SKM-1 treated with dmso at 0.1 percent for 144 hours (cell line): ENCODE measurements at regions not wholly inside any gene's neighbourhood (a gene's known extent, or its start where the extent isn't known, plus 50 kb on each side); places are given as distances from the start of the nearest gene placed in this dataset.

Source experiments
- DNase-seq: peaks from one replicate; lab custom pipeline; 2025; ENCODE audit not compliant: unreplicated experiment; lab: John Stamatoyannopoulos, UW

DNA sequence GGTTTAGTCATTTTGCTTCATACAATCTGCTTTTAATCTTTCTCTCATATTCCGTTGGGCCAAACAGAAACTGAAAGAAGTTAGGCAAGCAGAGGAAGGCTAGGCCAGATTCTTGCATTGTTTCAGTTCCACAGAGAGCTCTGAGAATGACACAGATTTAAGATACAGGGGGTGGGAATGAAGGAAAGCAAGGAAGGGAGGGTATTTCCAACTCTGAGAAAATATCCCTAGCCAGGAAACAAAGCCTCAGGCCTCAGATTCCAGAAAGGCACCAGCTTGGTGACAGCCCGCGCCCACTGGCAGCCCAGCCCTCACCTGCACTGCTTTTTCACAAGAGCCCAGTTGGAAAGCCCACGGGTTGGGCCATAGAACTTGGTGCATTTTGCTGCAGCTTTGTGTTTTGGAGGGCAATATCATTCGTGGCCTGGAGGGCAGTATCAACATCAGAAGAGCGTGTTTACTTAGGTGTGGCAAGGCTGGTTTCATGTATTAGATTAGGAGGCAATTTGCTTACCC, 63.5 kb downstream of the ENC1 start:
- DNase-seq, result no peak

DNA sequence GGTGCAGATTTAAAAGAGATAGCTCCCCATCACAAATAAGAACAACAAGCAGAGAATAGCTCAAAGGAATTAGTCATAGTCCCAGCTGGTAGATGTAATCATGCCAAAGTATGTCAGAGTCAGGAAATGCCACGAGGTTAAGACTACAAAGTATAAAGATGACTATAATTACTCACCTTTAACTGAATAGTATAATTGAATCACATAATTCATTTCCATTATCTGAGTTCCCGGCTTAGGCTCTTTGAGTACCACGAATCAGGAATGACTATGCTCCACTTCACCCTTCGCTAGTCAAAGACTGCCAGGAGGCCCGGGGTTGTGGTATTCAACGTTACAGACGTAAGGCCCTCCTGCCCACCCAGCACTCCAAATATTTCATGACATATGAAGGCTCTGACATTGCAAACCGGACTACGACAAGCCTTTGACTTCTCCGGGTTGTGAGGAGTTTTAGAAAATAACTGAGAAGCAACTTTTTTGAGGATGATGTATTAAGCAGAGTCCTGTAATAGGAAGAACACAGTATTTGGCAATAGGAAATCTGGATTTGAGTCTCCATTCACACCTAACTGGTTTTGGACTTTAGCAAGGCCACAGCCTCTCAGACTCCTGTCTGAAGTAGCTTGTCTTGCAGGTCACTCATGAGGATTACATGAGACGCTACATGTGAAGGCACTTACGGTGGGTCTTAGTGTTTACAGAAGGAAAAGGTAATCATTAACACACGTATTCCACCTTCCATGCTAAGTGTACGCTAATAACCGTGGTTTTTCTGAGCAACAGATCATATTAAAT, 64.6 kb downstream of the ENC1 start:
- DNase-seq, result no peak

DNA sequence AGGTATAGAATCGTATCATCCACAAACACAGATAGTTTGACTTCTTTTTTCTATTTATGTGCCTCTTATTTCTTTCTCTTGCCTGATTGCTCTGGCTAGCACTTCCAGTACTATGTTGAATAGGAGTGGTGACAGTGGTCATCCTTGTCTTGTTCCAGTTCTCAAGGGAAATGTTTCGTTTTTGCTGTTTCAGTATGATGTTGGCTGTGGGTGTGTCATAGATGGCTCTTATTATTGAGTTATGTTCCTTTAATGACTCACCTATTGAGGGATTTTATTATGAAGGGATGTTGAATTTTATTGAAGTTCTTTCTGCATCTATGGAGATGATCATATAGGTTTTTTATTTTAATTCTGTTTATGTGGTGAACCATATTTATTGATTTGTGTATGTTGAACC, 70.3 kb downstream of the ENC1 start:
- DNase-seq, result no peak

DNA sequence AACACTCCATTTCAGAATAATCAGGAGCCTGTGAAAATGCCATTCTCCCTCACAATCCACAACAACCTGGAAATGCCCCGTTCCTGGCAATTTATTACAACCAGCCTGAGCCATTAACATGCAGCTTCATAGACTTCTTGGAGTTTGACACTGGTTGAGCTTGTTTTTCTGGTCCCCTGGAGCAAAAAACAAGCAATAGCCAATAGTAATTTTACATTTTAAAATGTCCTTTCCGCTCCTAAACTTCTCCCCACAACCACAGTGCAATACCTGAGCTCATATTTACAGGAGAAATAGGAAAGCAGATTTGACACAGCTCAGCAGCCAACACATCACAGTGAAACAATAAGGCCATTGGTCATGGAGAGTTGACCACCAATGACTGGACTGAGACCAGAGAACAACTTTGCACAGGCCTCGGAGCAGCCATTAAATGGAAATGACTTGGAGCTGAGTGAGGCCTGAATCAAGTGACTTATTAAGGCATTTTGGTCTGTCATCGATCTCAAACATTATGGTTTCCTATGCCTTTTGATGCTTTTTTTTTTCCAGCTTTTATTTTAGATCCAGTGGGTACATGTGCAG, 73.0 kb downstream of the ENC1 start:
- no peak for DNase-seq

DNA sequence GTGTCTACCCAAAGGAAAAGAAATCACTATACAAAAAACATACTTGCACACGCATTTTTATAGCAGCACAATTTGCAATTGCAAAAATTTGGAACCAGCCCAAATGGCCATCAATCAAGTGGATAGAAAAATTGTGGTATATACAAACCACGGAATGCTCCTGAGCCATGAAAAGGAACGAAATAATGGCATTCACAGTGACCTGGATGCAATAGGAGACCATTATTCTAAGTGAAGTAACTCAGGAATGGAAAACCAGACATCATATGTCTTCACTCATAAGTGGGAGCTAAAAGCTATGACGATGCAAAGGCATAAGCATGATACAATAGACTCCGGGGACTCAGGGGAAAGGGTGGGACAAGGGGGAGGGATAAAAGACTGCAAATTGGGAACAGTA, 78.4 kb downstream of the ENC1 start:
- DNase-seq, result no peak

DNA sequence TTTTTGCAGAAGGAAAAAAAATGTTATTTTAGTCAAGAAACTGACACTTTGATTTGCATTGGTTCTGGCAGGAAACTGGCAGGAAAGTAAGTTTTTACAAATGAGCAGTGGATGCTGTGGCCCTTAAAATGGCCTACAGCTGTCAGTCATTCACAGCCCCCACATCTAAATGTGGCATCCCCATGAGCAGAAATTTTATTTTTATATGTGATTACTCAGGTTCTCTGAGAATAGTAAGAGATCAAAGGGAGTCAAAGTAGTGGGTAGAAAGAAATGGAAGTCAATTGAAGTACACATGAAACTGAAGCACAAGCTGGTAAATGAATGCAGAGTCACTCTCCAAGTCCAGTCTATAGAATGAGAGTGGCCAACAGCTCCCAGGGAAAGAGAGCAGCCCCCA, 80.3 kb downstream of the ENC1 start:
- DNase-seq, result no peak

DNA sequence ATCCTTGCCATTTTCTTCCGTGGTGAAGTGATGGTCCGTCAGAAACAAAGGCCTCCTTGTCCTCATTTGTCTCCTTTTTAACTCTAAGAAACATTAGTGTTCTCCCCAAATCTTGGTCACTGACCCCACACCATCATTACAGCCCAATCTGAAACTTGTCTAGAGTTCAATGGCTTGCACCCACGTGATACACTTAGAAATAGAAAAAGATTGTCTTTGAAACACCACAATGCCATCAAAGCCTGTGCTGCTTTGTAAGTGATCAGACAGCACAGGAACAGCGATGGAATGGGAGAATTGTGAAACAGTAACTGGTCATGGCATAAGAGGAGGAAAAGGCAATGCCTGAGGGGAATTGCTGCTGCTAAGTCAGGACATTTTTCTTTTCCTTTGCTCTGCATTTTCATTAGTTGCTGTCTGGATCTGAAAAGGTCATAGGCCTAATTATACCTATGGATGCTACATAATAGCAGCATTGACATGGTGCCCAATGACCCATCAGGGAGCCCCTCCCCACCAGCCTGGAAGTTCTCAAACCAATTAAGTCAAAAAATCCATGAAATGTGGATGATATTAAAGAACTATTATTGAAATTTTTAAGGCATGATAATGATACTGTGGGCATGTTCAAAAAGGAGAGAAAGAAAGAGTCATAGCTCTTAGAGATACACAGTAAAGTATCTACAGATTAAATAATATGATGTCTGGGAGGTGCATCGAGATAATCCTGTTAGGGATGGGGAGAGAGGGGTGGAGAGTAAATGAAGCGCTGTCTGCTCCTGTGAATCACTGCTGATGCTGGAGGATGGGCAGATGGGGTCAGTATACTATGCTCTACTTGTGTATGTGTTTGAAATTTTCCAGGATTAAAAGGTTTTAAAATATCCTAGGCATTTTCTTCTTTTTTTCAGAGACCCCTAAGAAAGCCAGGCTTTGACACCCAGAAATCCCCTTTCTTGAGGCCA, 83.6 kb downstream of the ENC1 start:
- no peak for DNase-seq

DNA sequence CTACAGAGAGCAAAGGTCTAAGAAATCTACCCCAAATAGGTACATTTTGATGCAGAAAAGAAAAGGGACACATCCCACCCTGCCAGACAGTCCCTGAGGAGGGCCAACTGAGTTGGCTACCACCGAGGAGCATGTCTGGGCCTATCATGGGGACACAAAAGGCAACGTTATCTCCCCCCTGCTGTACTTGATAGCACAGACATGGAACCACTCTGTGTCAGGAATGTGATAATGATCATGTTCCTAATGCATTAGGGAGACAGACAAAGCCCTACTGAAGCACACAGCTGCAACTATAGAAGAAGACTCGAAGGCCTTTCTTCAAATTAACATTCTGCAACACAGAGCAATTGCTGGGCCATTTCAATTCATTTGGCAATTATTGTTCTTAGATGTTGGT, 84.5 kb downstream of the ENC1 start:
- no peak for DNase-seq

DNA sequence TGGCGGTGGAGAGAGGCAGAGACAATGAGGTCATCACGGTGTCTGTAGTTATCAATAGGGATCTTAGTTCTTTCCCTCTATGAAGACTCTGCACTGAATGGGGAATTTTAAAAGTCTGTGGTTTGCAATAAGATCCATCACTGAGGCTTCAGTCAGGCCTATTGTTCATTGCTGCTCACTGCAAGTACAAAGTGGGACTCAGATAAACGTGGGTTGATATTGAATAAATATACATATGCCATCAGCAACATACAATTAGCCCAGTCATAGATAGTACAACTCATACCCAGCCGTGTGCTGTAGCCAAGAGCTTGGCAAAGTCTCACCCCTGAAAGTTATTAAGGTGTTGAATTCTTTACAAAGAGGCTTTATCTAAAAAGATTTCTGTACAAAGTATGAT, 88.4 kb downstream of the ENC1 start:
- DNase-seq, result no peak

DNA sequence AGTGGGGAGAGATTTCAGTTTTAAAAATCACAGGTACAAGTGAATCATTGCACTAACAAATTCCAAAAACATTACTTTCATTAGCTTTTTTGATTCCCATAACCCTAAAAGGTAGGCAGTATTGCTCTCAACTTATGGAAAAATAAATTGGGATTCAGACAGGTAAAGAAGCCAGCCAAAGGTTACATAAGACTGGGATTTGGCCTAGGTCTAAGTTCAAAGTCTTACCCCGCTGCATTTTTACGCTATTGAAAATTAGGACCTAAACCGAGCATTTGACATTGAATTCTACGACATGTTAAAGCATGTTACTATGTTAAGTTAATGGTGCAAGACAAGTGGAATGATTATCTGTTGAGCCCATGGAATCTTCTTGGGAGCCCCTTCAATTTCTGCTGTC, 89.6 kb downstream of the ENC1 start:
- DNase-seq, result no peak

DNA sequence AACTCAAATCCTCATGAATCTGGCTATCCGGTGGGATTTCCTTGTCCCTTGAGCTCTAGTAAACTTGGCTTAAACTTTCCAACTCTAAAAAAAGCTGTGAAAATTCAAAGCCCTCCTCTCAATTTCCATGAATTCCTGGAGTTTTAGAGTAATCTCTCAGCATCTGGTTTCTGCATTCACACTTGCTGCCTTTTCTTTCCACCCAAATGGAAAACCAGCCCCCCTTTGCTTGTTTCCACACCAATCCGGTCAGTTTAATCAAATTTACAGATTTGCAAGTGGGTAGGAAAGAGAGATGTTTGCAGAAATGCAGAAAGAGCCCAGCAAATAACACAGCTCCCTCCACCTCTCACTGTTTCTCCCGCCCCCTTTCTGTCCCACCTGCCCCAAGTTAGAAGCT, 91.1 kb downstream of the ENC1 start:
- DNase-seq, result no peak

DNA sequence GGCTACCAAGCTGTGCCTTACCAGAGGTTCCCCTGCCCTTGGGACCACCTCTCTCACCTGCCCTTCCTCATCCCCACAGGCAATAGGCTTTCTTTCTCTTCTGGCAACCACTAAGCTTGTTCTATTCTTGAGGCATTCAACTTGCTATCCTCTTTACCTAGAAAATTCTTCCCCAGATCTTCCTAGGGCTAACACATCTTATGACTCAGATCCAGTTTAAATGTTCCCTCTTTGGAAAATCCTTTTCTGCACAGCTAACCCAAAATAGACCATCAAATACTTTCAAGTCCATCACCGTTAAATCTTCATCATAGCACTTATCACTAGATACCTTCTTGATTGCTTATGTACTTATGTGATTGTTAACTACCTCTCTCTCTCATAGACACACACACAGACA, 93.7 kb downstream of the ENC1 start:
- DNase-seq, result no peak

DNA sequence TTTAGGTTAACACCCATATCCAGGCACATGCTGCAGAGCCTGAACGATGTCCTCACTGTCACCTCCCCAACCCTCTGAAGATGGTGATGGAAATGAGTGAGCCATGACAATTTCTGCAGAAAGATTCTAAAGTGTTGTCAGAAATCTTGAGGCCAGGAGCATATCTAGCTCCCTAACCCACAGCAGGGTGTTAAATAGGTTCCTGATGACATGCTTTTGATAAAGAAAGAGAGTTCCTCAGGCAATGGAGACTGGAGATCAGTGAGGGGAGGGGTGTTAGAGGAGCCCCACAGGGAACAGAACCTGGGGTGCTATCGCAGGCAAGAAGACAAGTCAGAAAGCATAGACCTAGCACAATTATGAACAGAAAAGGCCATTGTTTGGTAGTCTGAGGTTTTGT, 95.7 kb downstream of the ENC1 start:
- DNase-seq, result no peak

DNA sequence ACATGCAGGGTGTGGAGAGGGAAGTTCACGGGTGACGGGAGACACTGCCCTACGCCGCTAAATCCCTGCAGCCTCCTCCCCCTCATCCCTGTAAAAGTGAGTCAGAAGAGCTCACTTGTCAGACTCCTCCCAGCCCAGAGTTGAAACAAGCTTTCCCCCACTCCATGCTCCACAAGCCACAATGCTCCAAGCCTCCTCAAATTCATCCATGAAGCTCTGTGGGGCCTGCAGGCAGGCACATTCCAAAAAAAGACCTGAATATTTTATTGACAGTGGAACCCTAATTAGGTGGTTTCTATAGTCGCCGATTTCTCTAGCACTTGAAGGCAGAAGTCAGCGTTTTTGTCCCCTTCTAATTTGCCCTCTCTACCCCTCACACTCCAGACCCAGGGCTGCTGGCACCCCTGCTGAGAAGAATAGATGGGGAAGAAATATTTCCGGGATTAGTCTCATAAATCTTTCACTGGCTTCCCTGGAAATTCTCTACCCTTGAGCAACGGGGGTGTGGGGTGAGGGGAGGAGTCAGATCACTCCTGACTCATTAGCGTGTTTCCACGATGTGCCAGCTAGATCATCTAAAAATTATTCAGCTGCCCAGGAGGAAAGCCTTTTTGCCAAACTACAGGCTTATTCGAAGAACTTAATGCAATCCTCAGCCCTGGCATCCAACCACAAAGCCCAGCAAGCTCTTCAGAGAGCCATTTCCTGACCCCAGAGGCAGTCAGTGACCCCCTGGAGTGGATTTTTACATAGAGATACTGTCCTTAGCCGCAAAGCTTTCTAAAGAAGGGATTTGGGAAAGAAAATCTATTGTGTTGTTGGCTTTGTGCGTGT, 97.1 kb downstream of the ENC1 start:
- DNase-seq, result no peak

DNA sequence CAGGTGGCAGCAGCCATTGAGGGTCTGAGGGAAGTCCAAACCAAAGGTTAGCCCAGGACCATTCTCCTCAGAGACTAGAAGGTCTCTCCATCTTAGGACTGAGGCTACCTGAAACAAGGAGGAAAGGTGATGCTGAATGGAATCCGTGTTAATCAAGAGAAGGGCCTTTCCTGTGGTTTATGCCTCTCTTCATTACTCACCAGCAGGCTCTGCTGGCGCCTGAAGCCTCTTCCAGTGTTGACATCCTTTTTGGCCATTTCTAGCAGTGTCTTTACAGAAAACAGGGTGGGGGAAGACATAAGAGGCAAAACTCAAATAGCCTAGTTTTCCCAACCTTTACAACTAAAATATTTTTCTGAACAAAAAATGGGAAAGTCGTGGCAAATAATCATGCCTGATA, 98.0 kb downstream of the ENC1 start:
- DNase-seq, result no peak

DNA sequence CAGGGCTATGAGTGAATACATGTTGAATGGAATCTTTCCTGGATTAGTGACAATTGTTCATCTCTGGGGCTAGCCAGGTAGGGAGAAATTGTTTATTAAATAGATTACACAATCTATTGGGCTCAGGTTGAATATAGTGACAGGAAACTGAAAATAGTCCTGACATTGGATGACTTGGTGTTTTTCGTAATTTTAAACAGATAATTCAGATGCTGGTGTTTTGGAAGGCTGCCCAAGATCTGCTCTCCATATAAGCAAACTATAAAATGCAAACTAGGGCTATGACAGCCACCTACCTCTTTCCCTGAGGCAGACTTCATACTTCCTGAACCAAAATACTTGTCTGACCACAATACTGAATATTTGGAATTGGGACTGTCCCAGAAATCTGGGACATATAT, 99.1 kb downstream of the ENC1 start:
- no peak for DNase-seq

DNA sequence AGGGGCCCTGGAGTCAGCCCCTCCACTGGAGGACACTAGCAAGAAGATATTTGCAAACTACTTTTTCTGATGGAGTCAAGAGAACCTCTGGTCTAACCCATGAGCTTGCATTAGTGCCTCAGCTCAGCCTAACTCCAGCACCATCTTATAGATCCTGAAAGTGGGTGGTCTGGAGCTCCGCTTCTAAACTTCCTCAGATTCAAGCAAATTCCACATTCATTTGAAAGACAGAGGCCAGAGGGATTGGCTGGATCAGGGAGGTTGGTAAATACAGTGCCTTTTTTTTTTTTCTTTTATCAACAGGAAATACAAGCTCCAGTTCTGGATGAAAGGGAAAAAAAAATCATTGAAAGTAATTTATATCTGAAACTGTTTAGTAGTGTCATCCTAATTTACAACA, 99.9 kb downstream of the ENC1 start:
- DNase-seq, result no peak

DNA sequence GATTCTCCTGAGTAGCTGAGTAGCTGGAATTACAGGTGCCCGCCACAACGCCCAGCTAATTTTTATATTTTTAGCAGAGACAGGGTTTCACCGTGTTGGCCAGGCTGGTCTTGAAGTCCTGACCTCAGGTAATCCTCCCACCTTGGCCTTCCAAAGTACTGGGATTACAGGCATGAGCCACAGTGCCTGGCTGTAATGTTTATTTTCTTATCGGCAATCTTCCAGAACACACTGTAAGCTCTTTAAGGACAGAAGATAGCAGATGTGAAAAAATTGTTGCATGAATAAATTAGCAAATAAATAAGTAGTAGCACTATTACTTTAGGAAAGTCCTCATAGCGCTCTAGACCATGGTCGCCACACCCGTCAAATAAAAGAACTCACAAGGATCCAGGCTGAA, 100.5 kb downstream of the ENC1 start:
- DNase-seq, result no peak

DNA sequence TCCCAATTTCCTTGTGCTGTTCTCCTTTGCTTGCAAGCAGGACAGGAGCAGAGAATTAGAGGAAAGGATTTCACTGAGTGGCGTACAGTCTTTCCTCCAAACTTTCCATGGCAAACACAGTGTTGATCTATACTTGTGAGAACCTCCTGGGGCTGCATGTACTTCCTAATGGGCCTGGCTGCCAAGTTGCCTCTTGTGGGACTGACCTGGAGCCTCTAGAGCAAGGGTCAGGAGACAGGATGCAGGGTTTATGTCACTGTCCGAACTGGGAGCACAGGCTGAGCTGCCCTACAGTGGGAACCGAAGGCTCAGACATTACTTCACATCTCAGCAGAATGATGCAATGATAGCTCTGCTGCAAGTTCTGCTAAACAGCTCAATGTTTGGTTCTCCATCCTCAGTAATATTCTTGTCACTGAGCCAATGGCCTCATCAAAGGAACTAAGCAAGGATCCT, 102.3 kb downstream of the ENC1 start:
- peak; percentile 92 for DNase-seq

DNA sequence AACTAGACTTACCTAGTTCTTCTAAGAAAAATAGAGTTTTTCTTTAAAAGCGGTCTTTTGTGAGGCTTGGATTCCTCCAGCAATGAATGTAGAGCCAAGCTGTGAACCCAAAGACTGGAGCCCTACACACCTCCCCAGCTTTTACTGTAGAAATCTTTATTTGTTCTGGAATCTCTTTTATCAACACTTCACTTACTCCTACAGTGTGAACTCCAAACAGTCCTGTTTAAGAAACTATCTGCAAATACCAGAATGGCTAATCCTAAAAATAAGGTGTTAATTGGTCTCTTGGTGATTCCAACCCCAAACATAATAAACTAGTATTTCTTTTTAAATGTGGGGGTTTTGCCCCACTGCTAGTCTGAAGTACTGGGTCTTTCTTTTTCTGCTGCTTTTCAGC, 103.9 kb downstream of the ENC1 start:
- no peak for DNase-seq

DNA sequence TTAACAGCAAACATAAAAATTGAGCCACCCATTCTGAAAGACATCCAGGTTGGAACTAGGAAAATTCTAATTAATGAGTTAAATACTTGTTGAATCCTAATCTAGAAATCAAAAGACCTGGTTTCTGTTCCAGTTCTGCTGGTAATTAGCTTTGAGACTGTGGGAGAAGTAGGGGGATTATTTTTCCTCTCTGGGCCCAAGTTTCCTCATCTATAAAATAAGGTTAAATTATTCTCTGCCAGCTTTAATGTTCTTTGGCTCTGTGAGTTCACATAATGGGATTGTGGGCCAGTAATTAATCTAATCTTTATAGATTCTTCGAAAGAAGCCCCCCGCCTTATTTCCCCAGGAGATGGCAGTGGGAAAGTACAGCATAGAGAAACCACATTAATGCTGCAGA, 104.6 kb downstream of the ENC1 start:
- DNase-seq, result no peak
